Activated naive CD4-positive, alpha-beta T cell treated with anti-CD3 and anti-CD28 coated beads, Interleukin-2, amount 10 ng/mL, durations not matched to agents 7 days and 5 days (primary cell): ENCODE measurements at regions not wholly inside any gene's neighbourhood (a gene's known extent, or its start where the extent isn't known, plus 50 kb on each side); places are given as distances from the start of the nearest gene placed in this dataset.

Experiments used
- CTCF ChIA-PET: fragments of 350-600 bp; sonication (Branson Sonifier 250); formaldehyde crosslinking; loops from one replicate; lab custom pipeline; 2021; ENCODE audit warnings: antibody characterized with exemption; lab: Charles Lee
- DNase-seq: peaks from one replicate; pipeline ENCODE4 v3.0.0-alpha.2; 2020
- H3K27ac Mint-ChIP-seq: one replicate; pipeline ENCODE4 v1.8.0; 2021; ENCODE audit warnings: mild to moderate bottlenecking, moderate library complexity, mixed read lengths
- H3K27me3 Mint-ChIP-seq: one replicate; pipeline ENCODE4 v1.8.0; 2021; ENCODE audit warnings: mild to moderate bottlenecking, mixed read lengths
- H3K36me3 Mint-ChIP-seq: one replicate; pipeline ENCODE4 v1.8.0; 2021; ENCODE audit warnings: mixed read lengths
- H3K4me1 Mint-ChIP-seq: one replicate; pipeline ENCODE4 v1.8.0; 2021; ENCODE audit warnings: mixed read lengths
- H3K4me3 Mint-ChIP-seq: one replicate; pipeline ENCODE4 v1.8.0; 2021; ENCODE audit warnings: mild to moderate bottlenecking, moderate library complexity, mixed read lengths
- H3K9me3 Mint-ChIP-seq: one replicate; pipeline ENCODE4 v1.8.0; 2021; ENCODE audit warnings: mixed read lengths

DNA sequence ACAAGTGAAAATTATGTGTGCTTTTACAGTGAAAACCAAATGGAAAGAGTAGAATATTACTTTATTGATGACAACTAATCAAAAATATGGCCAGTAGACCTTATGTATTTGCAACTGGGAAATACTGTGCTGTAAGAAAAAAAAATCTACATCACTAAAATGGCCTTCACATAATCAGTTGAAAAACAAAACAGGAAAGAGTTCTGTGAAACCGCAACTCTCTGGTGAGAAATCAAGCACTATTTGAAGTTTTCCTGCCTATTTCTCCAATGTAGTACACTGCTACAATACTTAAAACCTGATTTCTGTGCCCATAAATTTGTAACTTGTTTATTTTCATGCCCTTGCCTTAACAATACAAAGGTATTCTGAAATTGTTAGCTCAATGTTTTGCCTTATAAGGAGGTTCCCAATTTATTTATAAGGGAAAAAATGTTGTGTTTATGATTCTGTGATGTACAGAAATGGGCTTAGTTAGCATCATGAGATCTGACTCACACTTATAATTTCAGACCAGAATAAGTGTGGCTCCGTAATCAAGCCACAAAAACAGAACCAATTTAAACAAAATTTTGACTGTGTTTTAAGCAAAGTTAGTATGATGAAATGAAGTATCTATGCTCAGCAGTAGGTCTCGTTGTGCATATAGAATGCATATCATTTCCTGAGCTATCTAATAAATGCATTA lies 147.1 kb downstream of the FAT4 start:
- Mint-ChIP-seq H3K4me3 (no peak overlapping the region), H3K9me3 (peaks cover 4% of the 10 kb centered on the region), H3K4me1 (no peaks in the 10 kb centered on the region), H3K27me3 (no peaks in the 10 kb centered on the region), H3K36me3 (no peaks in the 10 kb centered on the region), H3K27ac (no peak overlapping the region)
- no peak for DNase-seq
- CTCF ChIA-PET: no interaction called here

GRCh38 chr4:125464146-125464545 lies 149.4 kb downstream of the FAT4 start:
- Mint-ChIP-seq H3K9me3 (peaks cover 4% of the 10 kb centered on the region), H3K27me3 (no peaks in the 10 kb centered on the region), H3K36me3 (no peaks in the 10 kb centered on the region), H3K27ac (no peak overlapping the region), H3K4me1 (no peaks in the 10 kb centered on the region), H3K4me3 (no peak overlapping the region)
- CTCF ChIA-PET: no interaction called here
- DNase-seq: no peak

- Mint-ChIP-seq H3K9me3 (no peaks in the 10 kb centered on the region), H3K4me1 (no peaks in the 10 kb centered on the region), H3K27me3 (no peaks in the 10 kb centered on the region), H3K27ac (no peak overlapping the region), H3K36me3 (no peaks in the 10 kb centered on the region), H3K4me3 (no peak overlapping the region)
- no peak for DNase-seq
- CTCF ChIA-PET: no interaction called here
Measured at GRCh38 chr4:125481334-125482045, 166.7 kb downstream of the FAT4 start.

DNA sequence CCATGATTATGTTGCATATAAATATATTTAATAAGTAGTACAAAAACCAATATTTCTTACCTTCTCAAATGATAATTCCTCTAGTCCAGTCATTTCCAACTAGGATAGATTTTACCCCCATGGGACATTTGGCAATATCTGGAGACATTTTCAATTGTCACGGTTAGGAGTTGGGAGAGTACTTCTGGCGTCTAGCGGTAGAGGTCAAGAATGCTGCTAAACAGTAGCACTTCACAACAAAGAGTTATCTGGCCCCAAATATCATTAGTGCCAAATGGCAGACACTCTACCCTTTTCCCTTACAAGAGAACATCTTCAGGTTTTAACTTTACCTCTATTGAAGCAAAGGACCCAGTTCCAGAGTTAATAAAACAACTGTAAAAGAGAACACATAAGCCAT lies 168.1 kb downstream of the FAT4 start:
- DNase-seq: no peak
- Mint-ChIP-seq H3K36me3 (no peaks in the 10 kb centered on the region), H3K27me3 (no peaks in the 10 kb centered on the region), H3K27ac (no peak overlapping the region), H3K9me3 (no peaks in the 10 kb centered on the region), H3K4me1 (no peaks in the 10 kb centered on the region), H3K4me3 (no peak overlapping the region)
- CTCF ChIA-PET: no interaction called here

GRCh38 chr4:125483278-125483677 lies 168.5 kb downstream of the FAT4 start:
- no peak overlapping the region for H3K27ac Mint-ChIP-seq
- no peaks in the 10 kb centered on the region for H3K4me1 Mint-ChIP-seq
- H3K27me3 Mint-ChIP-seq: no peaks in the 10 kb centered on the region
- H3K4me3 Mint-ChIP-seq: no peak overlapping the region
- no peaks in the 10 kb centered on the region for H3K9me3 Mint-ChIP-seq
- H3K36me3 Mint-ChIP-seq: no peaks in the 10 kb centered on the region
- DNase-seq: no peak
- CTCF ChIA-PET: no interaction called here

DNA sequence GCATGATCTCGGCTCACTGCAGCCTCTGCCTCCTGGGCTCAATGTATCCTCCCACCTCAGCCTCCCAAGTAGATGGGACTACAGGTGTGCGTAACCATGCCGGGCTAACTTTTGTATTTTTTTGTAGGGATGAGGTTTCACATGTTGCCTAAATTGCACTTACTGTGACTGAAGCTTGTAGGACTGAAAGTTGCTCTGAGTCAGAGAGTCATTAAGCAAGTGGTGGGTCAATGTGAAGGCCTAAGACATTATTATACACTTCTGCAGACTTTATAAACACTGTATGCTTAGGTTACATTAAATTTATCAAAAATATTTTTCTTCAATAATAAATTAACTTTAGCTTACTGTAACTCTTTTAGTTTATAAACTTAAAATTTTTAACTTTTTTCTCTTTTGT lies 170.2 kb downstream of the FAT4 start:
- Mint-ChIP-seq H3K4me3 (no peak overlapping the region), H3K36me3 (no peaks in the 10 kb centered on the region), H3K27me3 (no peaks in the 10 kb centered on the region), H3K9me3 (peaks cover 2% of the 10 kb centered on the region), H3K4me1 (no peaks in the 10 kb centered on the region), H3K27ac (no peak overlapping the region)
- DNase-seq: no peak
- CTCF ChIA-PET: no interaction called here

GRCh38 chr4:125486351-125486750 lies 171.6 kb downstream of the FAT4 start:
- Mint-ChIP-seq H3K9me3 (peaks cover 2% of the 10 kb centered on the region), H3K4me3 (no peak overlapping the region), H3K27ac (no peak overlapping the region), H3K4me1 (no peaks in the 10 kb centered on the region), H3K36me3 (no peaks in the 10 kb centered on the region), H3K27me3 (no peaks in the 10 kb centered on the region)
- DNase-seq: no peak
- CTCF ChIA-PET: no interaction called here

GRCh38 chr4:125489952-125490690 lies 175.4 kb downstream of the FAT4 start:
- H3K4me3 Mint-ChIP-seq: no peak overlapping the region
- CTCF ChIA-PET: no interaction called here
- H3K4me1 Mint-ChIP-seq: no peaks in the 10 kb centered on the region
- peaks cover 2% of the 10 kb centered on the region for H3K9me3 Mint-ChIP-seq
- H3K27ac Mint-ChIP-seq: no peak overlapping the region
- no peaks in the 10 kb centered on the region for H3K27me3 Mint-ChIP-seq
- H3K36me3 Mint-ChIP-seq: no peaks in the 10 kb centered on the region
- DNase-seq: no peak

GRCh38 chr4:125492957-125493356 lies 178.2 kb downstream of the FAT4 start:
- no peak overlapping the region for H3K27ac Mint-ChIP-seq
- H3K4me3 Mint-ChIP-seq: no peak overlapping the region
- H3K9me3 Mint-ChIP-seq: peaks cover 2% of the 10 kb centered on the region
- H3K4me1 Mint-ChIP-seq: no peaks in the 10 kb centered on the region
- no peaks in the 10 kb centered on the region for H3K27me3 Mint-ChIP-seq
- CTCF ChIA-PET: no interaction called here
- DNase-seq: no peak
- H3K36me3 Mint-ChIP-seq: no peaks in the 10 kb centered on the region

- CTCF ChIA-PET: no interaction called here
- no peaks in the 10 kb centered on the region for H3K36me3 Mint-ChIP-seq
- DNase-seq: no peak
- H3K27ac Mint-ChIP-seq: no peak overlapping the region
- no peak overlapping the region for H3K4me3 Mint-ChIP-seq
- no peaks in the 10 kb centered on the region for H3K27me3 Mint-ChIP-seq
- no peaks in the 10 kb centered on the region for H3K9me3 Mint-ChIP-seq
- H3K4me1 Mint-ChIP-seq: no peaks in the 10 kb centered on the region
Measured at GRCh38 chr4:125497861-125498260, 183.1 kb downstream of the FAT4 start.

- H3K4me3 Mint-ChIP-seq: no peak overlapping the region
- no peaks in the 10 kb centered on the region for H3K9me3 Mint-ChIP-seq
- DNase-seq: no peak
- no peaks in the 10 kb centered on the region for H3K27me3 Mint-ChIP-seq
- no peak overlapping the region for H3K27ac Mint-ChIP-seq
- no peaks in the 10 kb centered on the region for H3K4me1 Mint-ChIP-seq
- H3K36me3 Mint-ChIP-seq: no peaks in the 10 kb centered on the region
- CTCF ChIA-PET: no interaction called here
Measured at GRCh38 chr4:125498981-125499380, 184.2 kb downstream of the FAT4 start.

GRCh38 chr4:125501090-125501489 lies 186.3 kb downstream of the FAT4 start:
- Mint-ChIP-seq H3K4me3 (no peak overlapping the region), H3K27ac (no peak overlapping the region), H3K27me3 (no peaks in the 10 kb centered on the region), H3K4me1 (no peaks in the 10 kb centered on the region), H3K36me3 (no peaks in the 10 kb centered on the region), H3K9me3 (no peaks in the 10 kb centered on the region)
- CTCF ChIA-PET: no interaction called here
- DNase-seq: no peak

- no peaks in the 10 kb centered on the region for H3K36me3 Mint-ChIP-seq
- DNase-seq: no peak
- H3K4me3 Mint-ChIP-seq: no peak overlapping the region
Measured at GRCh38 chr4:125501568-125501967, 186.8 kb downstream of the FAT4 start.

DNA sequence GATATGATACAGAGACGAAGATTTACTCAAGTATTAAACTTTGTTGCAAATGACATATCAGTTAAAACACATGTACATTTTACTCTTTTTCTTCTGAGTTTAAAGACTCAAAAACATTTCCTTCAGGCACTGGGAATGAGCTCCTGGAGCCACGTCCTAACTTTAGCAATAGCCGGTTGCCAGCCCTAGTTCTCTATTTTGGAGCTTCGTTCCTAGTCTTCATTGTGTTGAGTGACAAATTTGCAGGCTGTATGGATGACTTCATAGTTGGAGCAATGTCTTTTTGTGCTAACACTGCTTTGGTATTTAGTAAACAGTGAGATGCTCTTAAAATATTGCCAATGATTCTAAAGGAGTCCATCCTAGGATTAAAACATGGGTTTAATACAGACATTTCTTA lies 190.9 kb downstream of the FAT4 start:
- no peak for DNase-seq
- H3K4me1 Mint-ChIP-seq: no peaks in the 10 kb centered on the region
- H3K4me3 Mint-ChIP-seq: no peak overlapping the region
- CTCF ChIA-PET: interaction anchor here (0.7 kb wide), 1 partner anchor 462 kb away, joined by 3 read pairs; no protein-coding TSS in a partner anchor
- no peaks in the 10 kb centered on the region for H3K27me3 Mint-ChIP-seq
- peaks cover 1% of the 10 kb centered on the region for H3K9me3 Mint-ChIP-seq
- H3K27ac Mint-ChIP-seq: no peak overlapping the region
- no peaks in the 10 kb centered on the region for H3K36me3 Mint-ChIP-seq

More at GRCh38 chr4:125501568-125501967, 186.8 kb downstream of the FAT4 start:
- H3K4me1 Mint-ChIP-seq: no peaks in the 10 kb centered on the region
- no peaks in the 10 kb centered on the region for H3K27me3 Mint-ChIP-seq
- H3K27ac Mint-ChIP-seq: no peak overlapping the region
- H3K9me3 Mint-ChIP-seq: no peaks in the 10 kb centered on the region
- CTCF ChIA-PET: no interaction called here

DNA sequence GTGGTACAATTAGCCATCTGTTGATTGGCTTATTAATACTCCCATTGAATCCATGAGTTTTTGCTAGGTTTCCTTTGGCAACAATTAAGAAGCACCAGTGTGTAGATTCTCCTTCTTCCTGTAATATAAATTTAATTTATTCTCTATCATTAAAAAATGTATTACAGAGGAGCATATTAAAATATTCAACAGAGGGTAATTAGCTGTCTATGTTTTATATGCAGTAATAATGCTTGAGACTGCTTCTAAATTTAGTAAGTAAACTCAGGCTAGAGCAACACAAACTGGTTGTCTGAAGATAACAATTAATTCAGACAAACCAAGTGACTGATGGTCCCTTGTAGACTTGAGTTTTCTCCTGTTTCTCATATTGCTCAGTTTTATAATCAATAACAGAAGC lies 192.4 kb downstream of the FAT4 start:
- H3K36me3 Mint-ChIP-seq: no peaks in the 10 kb centered on the region
- DNase-seq: no peak
- no peak overlapping the region for H3K4me3 Mint-ChIP-seq
- CTCF ChIA-PET: no interaction called here
- H3K9me3 Mint-ChIP-seq: peaks cover 3% of the 10 kb centered on the region
- no peaks in the 10 kb centered on the region for H3K27me3 Mint-ChIP-seq
- no peaks in the 10 kb centered on the region for H3K4me1 Mint-ChIP-seq
- H3K27ac Mint-ChIP-seq: no peak overlapping the region
